ENCODE measurements at regions not wholly inside any gene's neighbourhood (a gene's known extent, or its start where the extent isn't known, plus 50 kb on each side); places are given as distances from the start of the nearest gene placed in this dataset.

DNA sequence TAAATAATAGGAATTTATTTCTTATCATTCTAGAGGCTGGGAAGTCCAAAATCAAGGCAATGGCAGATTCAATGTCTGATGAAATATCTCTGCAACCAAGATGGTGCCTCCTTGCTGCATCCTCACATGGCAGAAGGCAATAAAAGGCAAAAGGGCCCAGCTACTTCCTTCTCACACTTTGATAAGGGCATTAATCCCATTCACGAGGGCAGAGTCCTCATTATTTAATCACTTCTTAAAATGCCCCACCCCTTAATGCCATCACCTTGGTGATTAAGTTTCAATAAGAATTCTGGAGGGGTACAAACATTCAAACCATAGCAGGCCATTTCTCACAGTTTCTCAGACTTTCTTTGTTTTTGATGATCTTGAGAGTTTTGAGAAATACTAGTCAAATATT lies 145.8 kb upstream of the TSHZ2 start:
- DNase-seq (no peak), ATAC-seq (ENCODE audit: poor library complexity) (no peak)
- intact Hi-C loops (cut with DNase I), result no loop called here

DNA sequence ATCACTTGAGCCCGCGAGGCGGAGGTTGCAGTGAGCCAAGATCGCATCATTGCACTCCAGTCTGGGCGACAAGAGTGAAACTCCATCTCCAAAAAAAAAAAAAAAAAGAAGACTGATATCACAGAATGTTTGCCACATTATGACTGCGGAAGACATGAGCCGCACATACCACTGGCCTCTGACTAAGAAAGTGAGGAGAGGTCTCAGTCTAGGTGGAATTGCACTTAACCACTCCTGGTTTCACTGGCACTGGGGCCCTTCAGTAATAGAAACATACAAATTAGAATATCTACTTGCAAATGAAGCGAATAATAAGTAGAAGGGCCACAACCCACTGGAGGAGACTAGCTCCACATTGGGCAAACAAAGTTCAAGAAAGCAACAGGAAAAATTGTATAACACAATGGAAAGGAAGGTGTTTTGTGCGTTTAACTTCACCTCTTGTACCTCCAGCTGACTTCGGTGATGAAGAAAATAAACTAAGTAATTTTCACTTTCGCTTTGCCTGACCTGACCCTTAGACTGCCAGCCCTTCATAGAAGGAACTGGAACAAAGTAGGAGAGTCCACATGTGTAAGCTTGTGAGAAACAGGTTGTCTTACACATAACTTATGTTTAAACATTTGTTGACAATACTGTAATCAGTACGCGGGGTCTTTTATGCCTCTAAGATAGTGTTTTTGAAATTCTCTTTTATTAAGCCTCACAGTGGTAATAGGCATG lies 147.5 kb upstream of the TSHZ2 start:
- ATAC-seq (ENCODE audit: poor library complexity) (no peak), DNase-seq (no peak)
- intact Hi-C loops (cut with DNase I), result no loop called here

DNA sequence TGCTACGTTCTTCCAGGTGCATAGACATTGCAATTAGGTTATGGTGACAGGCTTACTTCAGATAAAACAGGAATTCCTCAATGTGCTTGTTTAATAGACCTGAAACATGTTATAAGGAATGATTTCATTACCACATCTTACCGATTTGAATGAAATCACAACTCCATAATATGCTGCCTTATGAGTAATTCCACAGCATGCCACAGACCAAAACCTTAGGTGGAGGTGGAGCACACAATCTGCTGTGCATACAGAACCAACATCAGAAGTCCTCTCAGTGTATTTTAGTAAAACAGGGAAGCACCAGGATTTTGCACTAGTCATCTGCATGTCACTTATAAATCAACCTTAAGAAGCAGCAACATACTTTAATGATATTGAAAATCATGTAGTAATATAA lies 148.9 kb upstream of the TSHZ2 start:
- DNase-seq (no peak), ATAC-seq (ENCODE audit: poor library complexity) (no peak)
- intact Hi-C loops (cut with DNase I), result no loop called here

DNA sequence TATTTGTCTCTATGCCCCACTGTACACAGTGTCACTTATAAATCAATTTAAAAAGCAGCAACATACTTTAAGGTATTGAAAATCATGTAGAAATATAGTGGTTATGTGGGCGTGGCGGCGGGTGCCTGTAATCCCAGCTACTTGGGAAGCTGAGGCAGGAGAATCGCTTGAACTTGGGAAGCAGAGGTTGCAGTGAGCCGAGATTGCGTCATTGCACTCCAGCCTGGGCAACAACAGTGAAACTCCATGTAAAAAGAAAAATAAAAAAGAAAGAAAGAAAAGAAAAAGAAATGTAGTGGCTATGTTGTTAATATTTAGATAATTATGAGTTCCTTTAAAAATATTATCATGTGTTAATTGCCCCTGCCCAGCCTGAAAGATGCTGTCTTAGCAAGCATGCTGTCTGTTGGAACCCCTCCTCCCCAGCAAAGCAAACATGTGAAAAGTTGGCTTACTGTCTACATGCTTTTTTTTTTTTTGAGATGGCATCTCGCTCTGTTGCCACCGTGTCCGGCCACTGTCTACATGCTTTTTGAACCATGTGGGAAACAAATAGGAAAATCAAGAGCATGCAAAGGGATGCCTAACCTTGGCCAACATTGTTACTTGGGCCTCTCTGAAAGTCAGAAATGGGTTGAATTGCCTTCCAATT lies 151.4 kb upstream of the TSHZ2 start:
- DNase-seq (no peak), ATAC-seq (ENCODE audit: poor library complexity) (no peak)
- intact Hi-C loops (cut with DNase I), result no loop called here

DNA sequence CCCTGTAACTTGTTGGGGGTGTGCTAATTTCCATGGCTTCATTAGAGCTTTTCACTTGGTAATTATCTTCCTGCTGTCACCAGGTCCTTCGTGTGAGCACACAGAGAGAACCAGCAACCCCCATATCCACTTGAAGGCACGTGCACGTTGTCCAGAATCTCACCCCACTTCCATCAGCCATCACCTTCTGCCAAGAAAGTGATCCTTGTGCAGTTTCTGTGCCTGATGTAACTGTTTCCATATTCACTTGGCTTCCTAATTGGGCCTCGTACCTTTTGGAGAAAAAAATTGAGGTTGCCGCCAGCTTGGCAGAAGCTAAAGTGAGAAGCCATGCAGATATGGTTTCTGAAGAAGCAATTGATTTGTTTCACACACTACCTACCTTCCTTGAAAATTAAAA lies 153.7 kb upstream of the TSHZ2 start:
- ATAC-seq (ENCODE audit: poor library complexity), result no peak

DNA sequence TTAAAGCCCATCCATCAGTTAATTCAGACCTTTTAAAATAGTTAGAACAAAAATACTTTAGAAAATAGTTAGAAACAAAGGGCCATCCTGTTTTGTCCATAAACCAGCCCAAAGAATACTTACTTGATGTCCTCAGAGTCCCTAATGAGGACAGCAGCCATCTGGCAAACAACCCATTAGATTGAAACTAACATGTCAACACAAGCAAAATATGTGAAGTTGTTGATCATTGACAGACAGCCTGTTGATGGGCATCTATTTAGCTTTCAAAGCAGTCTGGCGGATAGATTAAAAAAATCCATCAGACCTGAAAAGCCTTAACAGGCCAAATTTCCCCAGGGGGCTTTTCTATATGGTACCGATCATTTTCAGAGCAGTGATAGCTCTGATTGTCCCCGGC lies 154.2 kb upstream of the TSHZ2 start:
- no peak for DNase-seq
- intact Hi-C loops (cut with DNase I), result no loop called here
- ATAC-seq (ENCODE audit: poor library complexity), result no peak

More for the DNA sequence above, 153.7 kb upstream of the TSHZ2 start:
- DNase-seq, result no peak
- intact Hi-C loops (cut with DNase I), result no loop called here

DNA sequence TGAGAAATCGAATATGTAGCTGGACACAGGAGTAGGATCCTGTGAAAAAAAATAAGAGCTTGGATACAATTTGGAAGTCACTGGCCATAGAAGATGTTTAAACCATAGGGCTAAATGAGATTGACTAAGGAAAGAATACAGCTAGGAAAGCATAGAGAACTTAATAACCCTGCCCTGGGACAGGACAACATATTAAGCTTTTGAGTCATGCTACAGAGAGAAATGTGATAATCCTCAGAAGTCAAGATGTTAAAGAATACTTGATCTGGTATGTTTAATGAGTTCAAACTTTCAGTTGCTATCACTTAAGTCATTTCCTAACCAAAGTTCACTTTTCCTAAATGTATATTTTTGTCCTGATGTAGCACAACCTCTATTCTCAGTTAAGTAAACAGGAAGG lies 154.6 kb upstream of the TSHZ2 start:
- intact Hi-C loops (cut with DNase I), result no loop called here
- no peak for ATAC-seq (ENCODE audit: poor library complexity)
- DNase-seq, result no peak

DNA sequence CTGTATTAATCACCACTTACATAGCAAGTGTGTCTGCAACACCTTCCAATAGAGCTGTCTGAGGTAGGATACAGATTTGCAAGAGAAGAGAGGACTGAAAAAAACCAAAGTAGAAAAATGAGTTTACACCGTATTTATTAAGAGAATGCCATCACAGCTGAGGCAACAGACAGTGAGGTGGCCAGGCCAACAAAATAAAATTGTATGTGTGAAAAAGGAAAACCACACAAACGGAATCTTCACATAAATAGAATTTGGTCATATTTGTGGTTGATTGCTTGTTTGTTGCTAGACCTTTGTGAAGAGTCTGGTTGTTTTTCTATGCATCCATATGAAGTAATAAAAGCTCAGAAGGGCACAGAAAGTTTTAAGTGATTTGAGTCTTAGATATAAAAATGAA lies 157.8 kb upstream of the TSHZ2 start:
- no peak for ATAC-seq (ENCODE audit: poor library complexity)
- DNase-seq, result no peak
- intact Hi-C loops (cut with DNase I), result no loop called here

DNA sequence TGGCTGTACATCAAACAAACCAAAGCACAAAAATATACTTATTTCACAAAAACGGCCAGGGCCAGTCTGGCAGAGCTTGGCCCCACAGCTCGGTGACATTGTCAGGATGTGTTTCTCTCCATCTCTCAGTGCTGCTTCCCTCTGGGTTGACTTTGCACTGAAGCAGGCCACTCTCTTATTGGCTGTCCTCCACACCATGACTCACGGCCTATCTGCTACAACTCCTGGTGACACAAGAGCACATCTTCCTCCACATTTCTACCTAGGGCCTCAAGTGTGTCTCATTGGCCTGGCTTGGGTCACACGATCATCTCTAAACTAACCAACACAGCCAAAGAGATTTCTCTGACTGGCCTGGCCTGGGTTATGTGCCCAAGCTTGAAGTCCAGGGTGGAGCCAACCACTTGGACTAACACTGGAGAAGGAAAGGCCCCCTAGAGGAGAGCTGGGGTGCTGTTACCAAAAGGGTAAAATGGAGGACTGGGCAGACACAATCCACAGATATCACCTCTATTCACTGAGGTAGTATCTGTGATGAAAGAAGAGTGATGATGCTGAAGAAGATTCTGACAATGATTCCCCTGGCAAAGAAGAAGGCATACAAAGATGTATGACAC lies 159.8 kb upstream of the TSHZ2 start:
- ATAC-seq (ENCODE audit: poor library complexity) (no peak), DNase-seq (no peak)
- intact Hi-C loops (cut with DNase I), result no loop called here

DNA sequence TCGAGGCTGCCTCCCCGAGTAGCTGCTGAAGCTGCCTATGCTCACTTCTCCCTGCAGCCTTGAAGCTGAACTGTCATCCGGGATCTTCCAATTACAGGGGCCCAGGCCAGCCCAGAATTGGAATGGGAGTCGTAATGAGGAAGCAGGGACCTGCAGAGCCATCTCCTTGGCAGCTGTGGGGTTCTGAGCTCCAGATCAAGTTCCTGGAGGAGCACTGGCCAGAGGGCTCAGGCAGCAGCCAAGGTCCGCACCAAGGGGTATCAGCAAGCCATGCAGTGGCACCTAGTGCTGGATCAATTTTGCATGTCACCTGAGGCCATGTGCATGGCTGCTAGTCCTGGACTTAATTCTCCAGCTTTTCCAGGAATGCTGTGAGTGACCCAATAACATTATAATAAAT lies 163.2 kb upstream of the TSHZ2 start:
- DNase-seq (no peak), ATAC-seq (ENCODE audit: poor library complexity) (no peak)
- intact Hi-C loops (cut with DNase I), result no loop called here

DNA sequence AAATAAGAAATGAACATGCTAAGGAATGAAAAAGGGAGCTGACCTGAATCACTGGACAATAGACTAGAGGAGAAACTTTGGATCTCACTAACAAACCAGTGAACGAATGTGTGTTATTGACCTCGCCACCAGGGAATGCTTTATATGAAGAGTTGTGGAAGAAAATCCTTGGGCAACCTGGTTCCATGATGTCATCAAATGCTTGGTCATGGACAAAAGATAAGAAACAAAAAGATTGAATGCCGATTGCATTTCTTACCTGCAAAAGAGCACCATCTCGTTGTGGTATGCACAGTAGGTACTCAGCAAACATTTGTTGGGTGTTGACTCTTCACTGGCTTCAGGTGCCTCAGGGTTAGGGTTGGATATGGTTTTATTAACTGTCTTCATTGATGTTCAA lies 165.2 kb upstream of the TSHZ2 start:
- intact Hi-C loops (cut with DNase I), result no loop called here
- DNase-seq, result no peak
- no peak for ATAC-seq (ENCODE audit: poor library complexity)

DNA sequence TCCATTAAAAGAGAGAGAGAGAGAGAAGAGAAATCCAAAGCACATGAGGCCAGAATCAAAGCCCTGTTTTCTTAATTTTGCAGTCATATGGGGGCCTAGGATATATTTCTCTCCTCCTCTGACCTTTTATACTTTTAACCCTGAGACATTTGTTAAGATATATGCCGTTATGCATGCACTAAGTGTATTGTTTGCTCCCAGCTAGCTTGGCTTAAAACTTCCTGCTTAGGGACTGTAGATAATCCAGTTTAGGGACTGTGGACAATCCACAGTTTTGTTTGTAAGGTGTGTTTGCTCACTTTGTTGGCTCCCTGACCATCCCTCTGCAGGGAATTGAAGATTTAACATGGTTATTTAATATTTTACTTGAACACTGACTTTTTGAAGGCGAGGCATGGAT lies 166.3 kb upstream of the TSHZ2 start:
- intact Hi-C loops (cut with DNase I), result no loop called here
- ATAC-seq (ENCODE audit: poor library complexity), result no peak
- DNase-seq, result no peak

DNA sequence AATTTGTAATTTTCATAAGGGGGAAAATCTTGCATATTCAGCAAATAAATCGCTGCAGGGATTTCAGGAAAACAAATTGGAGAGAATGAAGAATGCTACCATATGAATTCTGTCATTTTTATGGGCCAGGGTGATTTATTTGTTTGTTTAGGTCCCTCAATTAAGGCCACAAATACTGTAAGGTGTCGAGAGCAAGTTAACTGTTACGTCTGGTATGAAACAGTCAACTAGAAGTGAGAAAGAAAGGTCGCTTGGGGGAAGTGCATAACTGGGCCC lies 166.9 kb upstream of the TSHZ2 start:
- intact Hi-C loops (cut with DNase I), result no loop called here
- ATAC-seq (ENCODE audit: poor library complexity), result no peak
- no peak for DNase-seq

DNA sequence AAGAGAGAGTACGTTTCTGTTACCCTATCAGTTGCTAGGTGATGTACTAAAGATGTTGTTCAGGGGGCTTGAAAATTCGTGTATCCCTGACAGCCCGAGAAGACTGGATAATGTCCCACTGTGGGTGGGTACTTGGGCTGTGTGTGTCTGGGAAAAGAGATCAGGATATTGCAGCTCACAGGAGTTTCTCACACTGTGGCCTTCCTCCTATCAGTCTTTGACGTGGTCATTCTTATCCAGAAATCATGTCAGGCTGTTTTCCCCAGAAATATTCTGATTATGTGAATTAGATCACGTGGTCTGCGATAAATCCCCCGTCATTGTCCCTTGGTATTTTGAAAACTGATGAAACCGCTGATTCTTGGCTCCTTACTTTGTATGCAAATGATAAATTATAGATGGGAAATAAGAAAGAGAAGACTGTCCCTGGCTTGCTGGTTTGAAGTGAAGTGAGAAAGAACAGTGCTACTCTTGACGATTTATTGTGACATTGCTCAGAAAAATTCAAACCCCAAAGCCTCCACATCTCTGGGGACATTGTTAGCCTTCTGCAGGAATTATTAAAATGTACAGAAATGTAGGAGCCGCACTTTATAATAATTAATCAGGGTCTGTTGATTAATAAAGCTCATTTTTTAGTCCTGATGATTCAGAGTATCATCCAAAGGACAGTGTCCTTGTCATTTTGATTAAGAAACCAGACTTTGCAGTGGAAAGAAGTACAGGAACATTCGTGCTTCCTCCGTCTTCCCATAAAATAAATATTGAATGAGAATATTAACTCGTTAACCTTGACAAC lies 167.5 kb upstream of the TSHZ2 start:
- DNase-seq (no peak), ATAC-seq (ENCODE audit: poor library complexity) (no peak)
- intact Hi-C loops (cut with DNase I), result no loop called here

DNA sequence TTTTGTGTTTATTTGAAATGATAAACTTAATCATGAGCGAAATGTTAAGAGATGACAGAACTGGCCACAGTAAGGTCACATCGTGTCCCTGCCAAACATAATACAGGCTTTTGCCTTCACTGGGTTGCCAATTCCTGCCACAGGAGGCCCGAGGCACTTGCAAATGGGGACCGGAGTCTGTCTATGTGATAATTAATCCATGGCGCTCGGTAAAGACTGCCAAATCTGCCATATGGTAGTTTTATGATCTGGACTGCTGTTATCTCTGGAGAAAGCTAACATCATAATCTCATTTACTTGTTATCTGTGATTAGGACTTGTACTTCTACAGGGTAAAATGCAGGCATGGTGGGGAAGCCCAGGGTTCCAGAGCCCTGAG lies 170.5 kb upstream of the TSHZ2 start:
- ATAC-seq (ENCODE audit: poor library complexity) (peak; percentile 94), DNase-seq (peak; percentile 68)
- intact Hi-C loops (cut with DNase I), result no loop called here

DNA sequence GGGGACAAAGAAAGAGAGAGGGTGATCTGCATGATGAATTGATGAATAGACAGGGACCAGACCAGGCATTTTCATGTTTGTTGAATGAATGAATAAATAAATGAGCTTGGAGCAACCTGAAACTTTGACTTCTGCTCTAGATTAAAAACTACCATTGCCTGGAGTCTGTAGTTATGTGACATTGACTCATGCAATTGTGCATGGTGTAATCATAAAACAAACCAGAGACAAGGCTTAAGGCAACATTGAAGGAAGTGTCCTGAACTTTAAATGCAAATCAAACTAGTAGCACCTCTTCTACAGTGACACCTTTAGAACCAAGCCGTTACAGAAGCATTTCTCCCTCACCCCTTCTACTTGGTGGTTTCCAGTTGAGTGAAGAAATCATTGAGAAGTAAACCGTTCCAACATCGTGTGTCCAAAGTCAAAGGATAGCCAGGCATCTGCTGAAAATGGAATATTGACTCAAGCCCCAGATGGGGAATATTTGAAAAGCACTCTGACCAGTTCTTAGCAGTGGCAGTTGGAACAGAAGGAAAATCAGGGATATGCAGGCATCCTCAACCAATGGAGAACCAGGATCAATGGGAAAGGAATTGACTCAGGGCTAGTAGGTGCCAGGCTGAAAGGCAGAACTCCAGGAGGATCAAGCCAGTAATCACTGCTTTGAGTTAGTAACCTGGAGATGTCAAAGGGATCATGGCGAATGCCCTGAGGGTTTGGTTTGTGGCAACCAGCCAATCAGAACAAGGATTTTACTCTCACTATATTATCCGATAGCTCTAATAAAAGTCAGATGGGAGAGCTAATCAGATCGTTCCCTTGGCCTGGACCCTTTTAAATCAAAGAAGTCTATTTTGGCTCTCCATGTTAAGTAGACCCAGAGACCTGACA lies 171.2 kb upstream of the TSHZ2 start:
- peak; percentile 60 for ATAC-seq (ENCODE audit: poor library complexity)
- DNase-seq, result no peak
- intact Hi-C loops (cut with DNase I), result no loop called here

DNA sequence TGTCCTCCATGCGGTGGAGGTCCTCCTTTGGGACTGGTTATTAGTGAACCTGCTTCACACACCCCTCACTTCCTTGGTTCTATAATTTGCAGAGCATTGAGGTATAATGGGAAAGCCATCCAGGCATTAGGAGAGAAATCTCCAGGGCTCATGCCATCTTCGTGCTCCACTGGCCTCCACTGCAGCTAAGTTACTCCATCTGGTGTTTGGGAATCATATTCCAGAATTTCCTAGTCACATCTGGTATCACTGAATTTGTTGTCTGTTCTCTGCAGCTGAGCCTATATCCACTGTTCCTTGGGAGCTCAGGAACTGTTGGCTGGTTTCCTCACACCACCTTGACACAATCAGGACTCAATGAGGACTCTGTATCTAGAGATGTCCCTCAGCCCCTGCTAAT lies 173.0 kb upstream of the TSHZ2 start:
- DNase-seq, result no peak
- ATAC-seq (ENCODE audit: poor library complexity), result no peak
- intact Hi-C loops (cut with DNase I), result no loop called here

DNA sequence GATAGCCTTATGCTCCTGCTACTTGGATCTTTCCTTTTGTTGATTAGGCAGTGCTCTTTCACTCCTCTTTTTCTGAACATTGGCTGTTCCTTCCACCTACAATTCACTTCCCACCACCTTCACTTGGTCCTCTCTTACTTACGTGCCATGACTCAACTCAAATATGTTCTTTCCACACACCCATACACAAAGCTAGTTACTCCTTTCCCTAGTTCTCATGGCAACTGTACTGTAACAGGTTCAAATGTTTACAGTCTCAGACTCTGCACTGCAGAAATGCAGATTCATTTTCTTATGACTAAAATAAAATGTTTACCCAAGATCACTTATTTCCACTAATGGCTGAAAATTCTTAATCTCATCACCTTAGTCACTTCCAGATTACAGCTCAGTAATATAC lies 174.0 kb upstream of the TSHZ2 start:
- intact Hi-C loops (cut with DNase I), result no loop called here
- DNase-seq (no peak), ATAC-seq (ENCODE audit: poor library complexity) (no peak)

DNA sequence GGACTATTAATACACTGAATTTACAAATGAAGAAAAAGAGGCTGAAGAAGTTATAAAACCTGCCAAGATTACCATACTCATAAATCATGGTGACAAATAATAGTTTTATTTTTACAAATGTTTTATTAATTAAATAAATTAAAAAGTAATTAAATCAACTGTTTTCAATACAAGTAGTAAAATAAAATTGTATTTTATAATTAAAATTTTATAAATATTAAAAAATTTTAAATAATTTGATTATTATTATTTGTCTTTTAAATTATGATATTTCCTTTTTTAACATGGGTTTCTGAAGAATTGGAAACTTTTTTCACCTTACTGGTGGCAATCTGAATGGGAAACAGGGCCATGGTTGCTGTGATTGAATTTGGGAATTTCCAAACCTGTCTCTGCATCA lies 177.3 kb upstream of the TSHZ2 start:
- no peak for ATAC-seq (ENCODE audit: poor library complexity)
- intact Hi-C loops (cut with DNase I), result no loop called here
- no peak for DNase-seq
